ENCODE measurements at regions not wholly inside any gene's neighbourhood (a gene's known extent, or its start where the extent isn't known, plus 50 kb on each side); places are given as distances from the start of the nearest gene placed in this dataset.

DNA sequence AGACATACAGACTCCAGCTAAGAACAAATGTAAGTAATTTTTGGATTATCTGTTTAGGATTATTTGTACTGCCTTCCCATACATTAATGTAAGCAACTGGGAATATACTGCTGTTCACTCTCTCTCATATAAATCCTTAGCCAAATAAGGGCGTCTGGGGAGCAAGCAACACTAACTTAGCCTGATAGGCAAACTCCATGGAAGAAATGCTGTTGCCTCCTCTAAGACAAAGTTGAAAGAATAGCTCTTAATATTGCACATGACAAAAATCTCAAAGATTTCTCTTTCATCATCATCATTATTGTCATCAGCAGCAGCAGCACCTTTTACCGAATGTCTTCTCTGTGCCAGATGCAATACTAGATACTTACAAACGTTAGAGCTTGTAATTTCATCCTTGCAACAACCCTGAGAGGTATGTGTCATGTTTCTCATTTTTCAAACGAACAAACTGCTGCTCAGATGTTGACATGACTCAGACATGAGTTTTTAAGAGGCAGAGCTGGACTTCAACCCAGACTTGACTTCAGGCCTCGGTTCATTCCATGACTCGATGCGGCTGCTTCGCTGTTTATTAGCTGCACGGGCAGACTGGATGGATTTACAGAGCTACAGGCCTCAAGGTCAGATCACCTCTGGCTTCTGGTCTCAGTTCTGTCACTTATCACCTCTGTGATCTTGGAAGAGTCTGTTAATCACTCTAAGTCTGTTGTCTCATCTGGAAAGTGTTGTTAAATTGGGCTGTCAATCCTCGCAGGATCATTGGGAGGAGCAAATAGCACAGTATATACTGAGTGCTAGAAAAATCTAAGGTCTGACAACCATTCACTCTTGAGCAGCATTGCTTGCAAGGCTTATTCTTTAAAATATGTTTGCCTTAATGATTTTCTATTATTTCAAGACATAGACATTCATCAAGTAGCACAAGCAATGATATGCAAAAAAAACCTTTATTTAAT is 126.3 kb upstream of the CELF2 start:
- no peaks in the 10 kb centered on the region for H3K79me2 ChIP-seq (ENCODE audit: control insufficient read depth, insufficient read depth, low read length)
- no peak overlapping the region for H2AFZ ChIP-seq (ENCODE audit: control insufficient read depth, low read length)
- no peak overlapping the region for H3K27ac ChIP-seq (ENCODE audit: control insufficient read depth, insufficient read depth, low read length)
- DNase-seq (ENCODE audit: low read depth, low spot score): no peak
- H3K4me3 ChIP-seq (ENCODE audit: control insufficient read depth in 2 of 3, extremely low read depth in 1 of 3, insufficient read depth in 2 of 3, low read depth in 1 of 3, low read length in 3 of 3): no peak overlapping the region
- no peaks in the 10 kb centered on the region for H3K36me3 ChIP-seq (ENCODE audit: control insufficient read depth in 2 of 2, extremely low read depth in 1 of 2, insufficient read depth in 2 of 2, low read length in 2 of 2)
- TF ChIP-seq EZH2 (IDR thresholded peaks at IDR 0.05; ENCODE audit: low read length): no peak
- TF ChIP-seq, protein P1, sequence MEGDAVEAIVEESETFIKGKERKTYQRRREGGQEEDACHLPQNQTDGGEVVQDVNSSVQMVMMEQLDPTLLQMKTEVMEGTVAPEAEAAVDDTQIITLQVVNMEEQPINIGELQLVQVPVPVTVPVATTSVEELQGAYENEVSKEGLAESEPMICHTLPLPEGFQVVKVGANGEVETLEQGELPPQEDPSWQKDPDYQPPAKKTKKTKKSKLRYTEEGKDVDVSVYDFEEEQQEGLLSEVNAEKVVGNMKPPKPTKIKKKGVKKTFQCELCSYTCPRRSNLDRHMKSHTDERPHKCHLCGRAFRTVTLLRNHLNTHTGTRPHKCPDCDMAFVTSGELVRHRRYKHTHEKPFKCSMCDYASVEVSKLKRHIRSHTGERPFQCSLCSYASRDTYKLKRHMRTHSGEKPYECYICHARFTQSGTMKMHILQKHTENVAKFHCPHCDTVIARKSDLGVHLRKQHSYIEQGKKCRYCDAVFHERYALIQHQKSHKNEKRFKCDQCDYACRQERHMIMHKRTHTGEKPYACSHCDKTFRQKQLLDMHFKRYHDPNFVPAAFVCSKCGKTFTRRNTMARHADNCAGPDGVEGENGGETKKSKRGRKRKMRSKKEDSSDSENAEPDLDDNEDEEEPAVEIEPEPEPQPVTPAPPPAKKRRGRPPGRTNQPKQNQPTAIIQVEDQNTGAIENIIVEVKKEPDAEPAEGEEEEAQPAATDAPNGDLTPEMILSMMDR (optimal IDR thresholded peaks at IDR 0.05 in 1 of 3, IDR thresholded peaks at IDR 0.05 in 1 of 3, conservative IDR thresholded peaks at IDR 0.05 in 1 of 3; ENCODE audit: extremely low read depth in 1 of 3, insufficient read depth in 2 of 3, low read length in 3 of 3): no peak
- H3K9ac ChIP-seq (ENCODE audit: control insufficient read depth, extremely low read depth, insufficient read depth, low read length): no peak overlapping the region
- dilution Hi-C loops (cut with MboI; ENCODE audit: extremely low pct_ligation_motif_present, low sequenced_read_pairs): no loop called here
- H3K9me1 ChIP-seq (ENCODE audit: control insufficient read depth, extremely low read depth, insufficient read depth, low read length): no peaks in the 10 kb centered on the region
- H3K4me1 ChIP-seq (ENCODE audit: control insufficient read depth, extremely low read depth, insufficient read depth, low read length): no peaks in the 10 kb centered on the region
- no peaks in the 10 kb centered on the region for H4K20me1 ChIP-seq (ENCODE audit: control insufficient read depth, extremely low read depth, insufficient read depth, low read length)
- FAIRE-seq: no peak
- H3K27me3 ChIP-seq (ENCODE audit: control insufficient read depth, extremely low read depth, insufficient read depth, low read length): no peaks in the 10 kb centered on the region
- H3K9me3 ChIP-seq (ENCODE audit: control insufficient read depth, low read depth, low read length): no peaks in the 10 kb centered on the region
- no peak overlapping the region for H3K4me2 ChIP-seq (ENCODE audit: control insufficient read depth, extremely low read depth, insufficient read depth, low read depth, low read length)

DNA sequence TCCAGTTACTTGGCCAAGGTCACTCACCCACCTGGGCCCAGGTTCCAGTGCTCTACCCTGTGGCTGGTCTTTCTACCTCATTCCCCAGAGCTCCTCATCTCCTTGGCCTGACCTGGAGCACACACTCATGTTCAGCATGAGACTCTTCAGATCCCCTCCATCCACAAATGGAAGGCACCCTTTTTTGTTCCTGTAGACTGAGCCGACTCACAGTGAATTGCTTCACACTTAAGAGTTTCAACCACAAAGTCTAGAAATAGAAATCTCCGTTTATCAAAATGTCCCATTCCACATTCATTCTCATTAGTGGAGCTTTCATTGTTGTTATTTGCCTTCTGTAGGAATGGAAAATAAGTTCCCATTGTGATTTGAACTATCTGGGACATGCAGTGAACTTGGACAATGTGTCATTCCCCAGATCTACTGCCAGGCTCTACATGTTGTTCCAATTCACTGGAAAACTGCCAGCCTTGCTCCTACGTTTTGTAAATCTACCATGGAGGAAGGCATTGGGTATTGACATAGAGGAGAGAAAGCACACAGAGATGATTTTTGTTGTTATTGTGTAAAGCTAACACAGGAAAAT is 125.3 kb upstream of the CELF2 start:
- H2AFZ ChIP-seq (ENCODE audit: control insufficient read depth, low read length): no peak overlapping the region
- no peak overlapping the region for H3K4me3 ChIP-seq (ENCODE audit: control insufficient read depth in 2 of 3, extremely low read depth in 1 of 3, insufficient read depth in 2 of 3, low read depth in 1 of 3, low read length in 3 of 3)
- FAIRE-seq (no peak), DNase-seq (ENCODE audit: low read depth, low spot score) (no peak)
- no peaks in the 10 kb centered on the region for H4K20me1 ChIP-seq (ENCODE audit: control insufficient read depth, extremely low read depth, insufficient read depth, low read length)
- no peaks in the 10 kb centered on the region for H3K9me3 ChIP-seq (ENCODE audit: control insufficient read depth, low read depth, low read length)
- no peak overlapping the region for H3K27ac ChIP-seq (ENCODE audit: control insufficient read depth, insufficient read depth, low read length)
- no peaks in the 10 kb centered on the region for H3K27me3 ChIP-seq (ENCODE audit: control insufficient read depth, extremely low read depth, insufficient read depth, low read length)
- no peaks in the 10 kb centered on the region for H3K9me1 ChIP-seq (ENCODE audit: control insufficient read depth, extremely low read depth, insufficient read depth, low read length)
- H3K79me2 ChIP-seq (ENCODE audit: control insufficient read depth, insufficient read depth, low read length): no peaks in the 10 kb centered on the region
- H3K4me1 ChIP-seq (ENCODE audit: control insufficient read depth, extremely low read depth, insufficient read depth, low read length): no peaks in the 10 kb centered on the region
- dilution Hi-C loops (cut with MboI; ENCODE audit: extremely low pct_ligation_motif_present, low sequenced_read_pairs): no loop called here
- no peak overlapping the region for H3K9ac ChIP-seq (ENCODE audit: control insufficient read depth, extremely low read depth, insufficient read depth, low read length)
- no peak overlapping the region for H3K4me2 ChIP-seq (ENCODE audit: control insufficient read depth, extremely low read depth, insufficient read depth, low read depth, low read length)
- TF ChIP-seq, protein P1 (optimal IDR thresholded peaks at IDR 0.05 in 1 of 3, IDR thresholded peaks at IDR 0.05 in 1 of 3, conservative IDR thresholded peaks at IDR 0.05 in 1 of 3; ENCODE audit: extremely low read depth in 1 of 3, insufficient read depth in 2 of 3, low read length in 3 of 3): no peak
- no peak for TF ChIP-seq EZH2 (IDR thresholded peaks at IDR 0.05; ENCODE audit: low read length)
- H3K36me3 ChIP-seq (ENCODE audit: control insufficient read depth in 2 of 2, extremely low read depth in 1 of 2, insufficient read depth in 2 of 2, low read length in 2 of 2): no peaks in the 10 kb centered on the region
